IMR-90 (cell line): ENCODE measurements at regions not wholly inside any gene's neighbourhood (a gene's known extent, or its start where the extent isn't known, plus 50 kb on each side); places are given as distances from the start of the nearest gene placed in this dataset.
"Not testable (repeated sequence)": the region's sequence is repeated elsewhere in the genome, so short reads cannot be mapped to it uniquely, and the experiment has no call there.

Source experiments
- ATAC-seq: fragments of 200-7000 bp; cut with Tn5 transposase; 2 replicates; pipeline ENCODE4 v1.9.1; 2020; ENCODE audit warnings: low read depth, mild to moderate bottlenecking, moderate library complexity
- BruUV-seq: library from RNA; stranded (reverse); fragments of 400-500 nt; replicated peaks from 2 replicates; lab custom pipeline; 2021; lab: Mats Ljungman, UMichigan
- CTCF ChIA-PET: fragments of 300-600 bp; formaldehyde crosslinking; extraction: SDS; loops from one replicate; lab custom pipeline; 2021; ENCODE audit warnings: antibody characterized with exemption; lab: Yijun Ruan, JAX
- POLR2A ChIA-PET: fragments of 300-600 bp; sonication (Branson Sonifier 250); formaldehyde crosslinking; loops from one replicate; lab custom pipeline; 2022; ENCODE audit warnings: antibody characterized with exemption; ENCODE audit not compliant: unreplicated experiment; lab: Charles Lee
- DNase-seq: peaks from one replicate; pipeline ENCODE4 v3.0.0; 2013
- H2AFZ ChIP-seq: replicated peaks from 2 replicates; pipeline ENCODE3; 2013; ENCODE audit warnings: low read length, mild to moderate bottlenecking; ENCODE audit not compliant: poor library complexity
- H2AK5ac ChIP-seq: 2 replicates; pipeline ENCODE4 v1.6.1; 2013; ENCODE audit warnings: low read depth, low read length, inconsistent platforms
- H2AK9ac ChIP-seq: replicated peaks from 2 replicates; pipeline ENCODE3; 2013; ENCODE audit warnings: mild to moderate bottlenecking, low read depth, low read length, moderate library complexity; ENCODE audit not compliant: poor library complexity
- H2BK120ac ChIP-seq: 2 replicates; pipeline ENCODE4 v1.6.1; 2013; ENCODE audit warnings: low read depth, low read length, inconsistent platforms
- H2BK15ac ChIP-seq: 3 replicates; pipeline ENCODE4 v1.6.1; 2013; ENCODE audit warnings: low read depth, low read length, inconsistent platforms
- H2BK20ac ChIP-seq: 2 replicates; pipeline ENCODE4 v1.6.1; 2013; ENCODE audit warnings: low read depth, mild to moderate bottlenecking, inconsistent platforms, low read length, moderate library complexity
- H2BK5ac ChIP-seq: 2 replicates; pipeline ENCODE4 v1.6.1; 2013; ENCODE audit warnings: mild to moderate bottlenecking, low read depth, low read length, inconsistent platforms; ENCODE audit not compliant: poor library complexity, severe bottlenecking
- H3K14ac ChIP-seq: replicated peaks from 2 replicates; pipeline ENCODE4 v1.6.1; 2013; ENCODE audit warnings: low read depth, low read length, inconsistent platforms
- H3K18ac ChIP-seq: 2 replicates; pipeline ENCODE4 v1.6.1; 2013; ENCODE audit warnings: low read depth, low read length, control low read depth
- H3K23ac ChIP-seq: 2 replicates; pipeline ENCODE4 v1.6.1; 2013; ENCODE audit warnings: low read depth, low read length, inconsistent platforms
- H3K27ac ChIP-seq: 2 replicates; pipeline ENCODE4 v1.5.1; 2013; ENCODE audit warnings: mild to moderate bottlenecking, control low read depth, low read length; ENCODE audit not compliant: insufficient read depth
- H3K27me3 ChIP-seq: 2 replicates; pipeline ENCODE4 v1.6.1; 2013; ENCODE audit warnings: low read length; ENCODE audit not compliant: control insufficient read depth, insufficient read depth
- H3K36me3 ChIP-seq: 2 replicates; pipeline ENCODE4 v1.6.1; 2013; ENCODE audit warnings: low read length, mixed read lengths; ENCODE audit not compliant: control insufficient read depth, insufficient read depth
- H3K4ac ChIP-seq: 2 replicates; pipeline ENCODE4 v1.6.1; 2013; ENCODE audit warnings: low read depth, low read length, inconsistent platforms
- H3K4me1 ChIP-seq: 2 replicates; pipeline ENCODE4 v1.6.1; 2013; ENCODE audit warnings: low read length, mixed read lengths; ENCODE audit not compliant: control insufficient read depth, insufficient read depth
- H3K4me2 ChIP-seq: 2 replicates; pipeline ENCODE4 v1.6.1; 2013; ENCODE audit warnings: low read depth, mild to moderate bottlenecking, control low read depth, low read length, moderate library complexity
- H3K4me3 ChIP-seq: 2 replicates; pipeline ENCODE4 v1.5.1; 2013; ENCODE audit warnings: low read depth, mild to moderate bottlenecking, control low read depth, low read length, moderate library complexity; ENCODE audit not compliant: insufficient read depth
- H3K56ac ChIP-seq: 2 replicates; pipeline ENCODE4 v1.6.1; 2013; ENCODE audit warnings: low read length, inconsistent platforms; ENCODE audit not compliant: insufficient read depth; ENCODE audit errors: extremely low read depth
- H3K79me1 ChIP-seq, 2 experiments: 2 replicates each; pipeline ENCODE4 v1.6.1; 2013; ENCODE audit warnings: low read length in 2 of 2, inconsistent platforms in 1 of 2, low read depth in 1 of 2
- H3K9ac ChIP-seq: 2 replicates; pipeline ENCODE4 v1.6.1; 2013; ENCODE audit warnings: low read depth, low read length, control low read depth
- H3K9me1 ChIP-seq: 2 replicates; pipeline ENCODE4 v1.6.1; 2013; ENCODE audit warnings: low read length, inconsistent platforms; ENCODE audit not compliant: insufficient read depth
- H3K9me3 ChIP-seq: 2 replicates; pipeline ENCODE4 v1.6.1; 2013; ENCODE audit warnings: low read length; ENCODE audit not compliant: control insufficient read depth, insufficient read depth
- H4K20me1 ChIP-seq: 2 replicates; pipeline ENCODE4 v1.6.1; 2013; ENCODE audit warnings: low read length, inconsistent platforms; ENCODE audit not compliant: insufficient read depth
- H4K5ac ChIP-seq: 2 replicates; pipeline ENCODE4 v1.6.1; 2013; ENCODE audit warnings: mild to moderate bottlenecking, low read depth, low read length, control low read depth
- H4K8ac ChIP-seq, 2 experiments: 2 replicates each; pipeline ENCODE4 v1.6.1; 2013; ENCODE audit warnings: low read depth in 2 of 2, low read length in 2 of 2, control low read depth in 1 of 2, inconsistent platforms in 1 of 2
- H4K91ac ChIP-seq: 2 replicates; pipeline ENCODE4 v1.6.1; 2013; ENCODE audit warnings: low read depth, low read length, inconsistent platforms; ENCODE audit not compliant: insufficient read depth
- BHLHE40 ChIP-seq: fragments of 150-350 bp; IDR thresholded peaks from 2 replicates; pipeline ENCODE4 v1.6.1; 2016; ENCODE audit warnings: mild to moderate bottlenecking, low read depth, low read length
- CEBPB ChIP-seq: IDR thresholded peaks from 2 replicates; pipeline ENCODE4 v1.6.1; 2012; ENCODE audit warnings: low read depth, low read length, improper control_type of control experiment
- CTCF ChIP-seq: conservative IDR thresholded peaks from 2 replicates; pipeline ENCODE4 v1.5.1; 2012; ENCODE audit warnings: mild to moderate bottlenecking, low read depth, low read length, improper control_type of control experiment
- FOS ChIP-seq: fragments of 150-350 bp; IDR thresholded peaks from 2 replicates; pipeline ENCODE4 v1.6.1; 2016; ENCODE audit warnings: low read depth, low read length
- MAFK ChIP-seq: IDR thresholded peaks from 2 replicates; pipeline ENCODE4 v1.6.1; 2012; ENCODE audit warnings: low read depth, low read length, improper control_type of control experiment
- MXI1 ChIP-seq: IDR thresholded peaks from 2 replicates; pipeline ENCODE4 v1.6.1; 2012; ENCODE audit warnings: low read depth, mild to moderate bottlenecking, low read length, moderate library complexity, borderline replicate concordance
- NFE2L2 ChIP-seq: fragments of 150-350 bp; IDR thresholded peaks from 2 replicates; pipeline ENCODE4 v1.6.1; 2016; ENCODE audit warnings: low read depth, mild to moderate bottlenecking, low read length
- RCOR1 ChIP-seq: IDR thresholded peaks from 2 replicates; pipeline ENCODE4 v1.6.1; 2012; ENCODE audit warnings: mild to moderate bottlenecking, low read length, improper control_type of control experiment; ENCODE audit not compliant: insufficient replicate concordance
- WGBS, 2 experiments: methylation state at CpG; one replicate each; pipeline versions ENCODE4 v1.1.5 to v1.1.7; 2013; ENCODE audit warnings: missing lambda C conversion rate in 2 of 2; ENCODE audit not compliant: insufficient read length in 1 of 2; ENCODE audit errors: extremely low coverage in 2 of 2; 5-methylcytosine and 5-hydroxymethylcytosine counted together
- dilution Hi-C: fragments of 300-500 bp; cut with HindIII; formaldehyde crosslinking; loops from one replicate; pipeline ENCODE4 v1.14.3; 2018; ENCODE audit warnings: low sequenced_read_pairs; ENCODE audit not compliant: unreplicated experiment
- in situ Hi-C: fragments of 300-500 bp; cut with MboI; formaldehyde crosslinking; loops from 3 replicates; pipeline ENCODE4 v1.14.3; 2019; ENCODE audit warnings: low sequenced_read_pairs, inconsistent platforms, mixed read lengths
- intact Hi-C: fragments of 100-400 bp; cut with micrococcal nuclease; formaldehyde crosslinking; loops from 2 replicates; pipeline ENCODE4 v1.10.0; 2022

GRCh38 chr9:90204128-90204831 lies 438.3 kb downstream of the DIRAS2 start:
- Histone ChIP-seq H3K9me1 (no peaks in the 10 kb centered on the region), H4K91ac (no peak overlapping the region), H2BK20ac (no peak overlapping the region), H4K5ac (no peak overlapping the region), H3K36me3 (no peaks in the 10 kb centered on the region), H3K18ac (no peak overlapping the region), H2BK5ac (no peak overlapping the region), H3K23ac (no peak overlapping the region), H3K27me3 (no peaks in the 10 kb centered on the region), H3K56ac (no peak overlapping the region), H2AK9ac (no peak overlapping the region), H4K8ac (no peak overlapping the region), H3K4ac (no peak overlapping the region), H4K20me1 (no peaks in the 10 kb centered on the region), H2AK5ac (no peak overlapping the region), H3K4me3 (no peak overlapping the region), H3K79me1 (no peaks in the 10 kb centered on the region), H3K9ac (no peak overlapping the region), H3K4me1 (no peaks in the 10 kb centered on the region), H3K14ac (no peak overlapping the region), H2BK120ac (no peak overlapping the region), H2AFZ (no peak overlapping the region), H3K4me2 (no peak overlapping the region), H3K9me3 (no peaks in the 10 kb centered on the region), H2BK15ac (no peak overlapping the region), H3K27ac (no peak overlapping the region)
- in situ Hi-C loops (no loop called here), intact Hi-C loops (no loop called here), dilution Hi-C loops (no loop called here)
- ChIA-PET CTCF (no interaction called here), POLR2A (no interaction called here)
- TF ChIP-seq CTCF (no peak), MXI1 (no peak), BHLHE40 (no peak), NFE2L2 (no peak), RCOR1 (no peak), CEBPB (no peak), FOS (no peak), MAFK (no peak)
- no TSS peak for BruUV-seq
- whole genome bisulfite sequencing, 2 experiments = no CpG with 5 or more reads among the region's 7 CpGs
- ATAC-seq = no peak
- no peak for DNase-seq

GRCh38 chr9:90213045-90213444 lies 429.6 kb downstream of the DIRAS2 start:
- H3K4me2 ChIP-seq, H3K56ac ChIP-seq, H3K18ac ChIP-seq, in situ Hi-C loops, H3K9me3 ChIP-seq, H3K4me3 ChIP-seq, H3K36me3 ChIP-seq, H3K27ac ChIP-seq, H2AFZ ChIP-seq, H3K9ac ChIP-seq, H3K79me1 ChIP-seq, H2BK15ac ChIP-seq, H4K91ac ChIP-seq, H3K4me1 ChIP-seq, ATAC-seq, H2AK5ac ChIP-seq, intact Hi-C loops, H2BK20ac ChIP-seq, H4K8ac ChIP-seq, H3K9me1 ChIP-seq, dilution Hi-C loops, H4K20me1 ChIP-seq, H3K4ac ChIP-seq, H3K23ac ChIP-seq, H2BK120ac ChIP-seq, H3K27me3 ChIP-seq, POLR2A ChIA-PET, BruUV-seq, H3K14ac ChIP-seq, CTCF ChIA-PET, DNase-seq, H2BK5ac ChIP-seq, H4K5ac ChIP-seq, H2AK9ac ChIP-seq: not testable (repeated sequence)
- WGBS, 2 experiments = no CpG with 5 or more reads among the region's 9 CpGs
